Glutamatergic neuron (in vitro differentiated cells): ENCODE measurements at regions not wholly inside any gene's neighbourhood (a gene's known extent, or its start where the extent isn't known, plus 50 kb on each side); places are given as distances from the start of the nearest gene placed in this dataset.

Experiments
- DNase-seq: peaks from one replicate; pipeline ENCODE4 v3.0.0; 2022
- H3K27ac Mint-ChIP-seq: one replicate; pipeline ENCODE4 v1.8.0; 2020; ENCODE audit warnings: mild to moderate bottlenecking, mixed read lengths, inconsistent platforms; ENCODE audit not compliant: unreplicated experiment
- H3K27me3 Mint-ChIP-seq: one replicate; pipeline ENCODE4 v1.8.0; 2020; ENCODE audit warnings: mild to moderate bottlenecking, moderate library complexity, mixed read lengths, inconsistent platforms; ENCODE audit not compliant: unreplicated experiment
- H3K36me3 Mint-ChIP-seq: one replicate; pipeline ENCODE4 v1.8.0; 2020; ENCODE audit warnings: mild to moderate bottlenecking, mixed read lengths, inconsistent platforms; ENCODE audit not compliant: unreplicated experiment
- H3K4me1 Mint-ChIP-seq: one replicate; pipeline ENCODE4 v1.8.0; 2020; ENCODE audit warnings: mild to moderate bottlenecking, low read depth, mixed read lengths, inconsistent platforms; ENCODE audit not compliant: unreplicated experiment
- H3K4me3 Mint-ChIP-seq: one replicate; pipeline ENCODE4 v1.8.0; 2020; ENCODE audit warnings: mild to moderate bottlenecking, mixed read lengths, inconsistent platforms; ENCODE audit not compliant: unreplicated experiment
- H3K9me3 Mint-ChIP-seq: one replicate; pipeline ENCODE4 v1.8.0; 2020; ENCODE audit warnings: mild to moderate bottlenecking, moderate library complexity, mixed read lengths, inconsistent platforms; ENCODE audit not compliant: unreplicated experiment
- TF ChIP-seq, protein P1 (sequence below): fragments of 200-600 bp; sonication (generic); IDR thresholded peaks from one replicate; pipeline ENCODE4 v1.5.0; 2021; ENCODE audit not compliant: partially characterized antibody, unreplicated experiment

DNA sequence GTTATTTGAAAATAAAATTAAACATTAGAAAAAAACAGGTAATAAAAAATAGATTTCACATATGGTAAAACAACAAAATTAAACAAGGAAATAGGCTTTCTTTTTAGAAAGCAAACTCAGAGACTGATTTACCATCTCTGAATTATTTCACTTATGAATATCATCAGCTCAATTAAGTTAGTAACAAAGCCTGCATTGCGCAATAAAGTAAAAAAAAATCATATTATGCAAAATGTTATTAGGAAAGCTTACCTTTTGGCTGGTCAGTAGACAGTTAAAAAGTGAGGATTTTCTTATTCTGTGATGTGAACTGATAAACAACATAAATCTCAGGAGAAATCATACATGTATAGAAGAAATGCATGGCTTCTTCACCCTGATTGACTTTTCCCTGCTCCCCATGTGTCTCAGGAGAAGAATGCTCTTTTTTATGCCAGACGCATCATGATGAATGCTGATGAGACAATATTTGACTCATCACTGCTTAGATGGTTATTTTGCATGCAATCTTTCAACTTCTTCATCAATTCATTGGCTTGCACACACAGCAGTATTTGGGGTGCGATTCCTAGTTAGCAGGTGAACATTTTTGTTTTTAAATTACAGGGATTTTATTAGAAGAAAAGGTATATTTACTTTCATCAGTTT is 124.5 kb upstream of the USP15 start:
- H3K27me3 Mint-ChIP-seq = no peaks in the 10 kb centered on the region
- no peaks in the 10 kb centered on the region for H3K4me1 Mint-ChIP-seq
- TF ChIP-seq, protein P1, sequence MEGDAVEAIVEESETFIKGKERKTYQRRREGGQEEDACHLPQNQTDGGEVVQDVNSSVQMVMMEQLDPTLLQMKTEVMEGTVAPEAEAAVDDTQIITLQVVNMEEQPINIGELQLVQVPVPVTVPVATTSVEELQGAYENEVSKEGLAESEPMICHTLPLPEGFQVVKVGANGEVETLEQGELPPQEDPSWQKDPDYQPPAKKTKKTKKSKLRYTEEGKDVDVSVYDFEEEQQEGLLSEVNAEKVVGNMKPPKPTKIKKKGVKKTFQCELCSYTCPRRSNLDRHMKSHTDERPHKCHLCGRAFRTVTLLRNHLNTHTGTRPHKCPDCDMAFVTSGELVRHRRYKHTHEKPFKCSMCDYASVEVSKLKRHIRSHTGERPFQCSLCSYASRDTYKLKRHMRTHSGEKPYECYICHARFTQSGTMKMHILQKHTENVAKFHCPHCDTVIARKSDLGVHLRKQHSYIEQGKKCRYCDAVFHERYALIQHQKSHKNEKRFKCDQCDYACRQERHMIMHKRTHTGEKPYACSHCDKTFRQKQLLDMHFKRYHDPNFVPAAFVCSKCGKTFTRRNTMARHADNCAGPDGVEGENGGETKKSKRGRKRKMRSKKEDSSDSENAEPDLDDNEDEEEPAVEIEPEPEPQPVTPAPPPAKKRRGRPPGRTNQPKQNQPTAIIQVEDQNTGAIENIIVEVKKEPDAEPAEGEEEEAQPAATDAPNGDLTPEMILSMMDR = no peak
- no peaks in the 10 kb centered on the region for H3K36me3 Mint-ChIP-seq
- H3K4me3 Mint-ChIP-seq = no peak overlapping the region
- H3K9me3 Mint-ChIP-seq = no peaks in the 10 kb centered on the region
- no peak for DNase-seq
- no peak overlapping the region for H3K27ac Mint-ChIP-seq

DNA sequence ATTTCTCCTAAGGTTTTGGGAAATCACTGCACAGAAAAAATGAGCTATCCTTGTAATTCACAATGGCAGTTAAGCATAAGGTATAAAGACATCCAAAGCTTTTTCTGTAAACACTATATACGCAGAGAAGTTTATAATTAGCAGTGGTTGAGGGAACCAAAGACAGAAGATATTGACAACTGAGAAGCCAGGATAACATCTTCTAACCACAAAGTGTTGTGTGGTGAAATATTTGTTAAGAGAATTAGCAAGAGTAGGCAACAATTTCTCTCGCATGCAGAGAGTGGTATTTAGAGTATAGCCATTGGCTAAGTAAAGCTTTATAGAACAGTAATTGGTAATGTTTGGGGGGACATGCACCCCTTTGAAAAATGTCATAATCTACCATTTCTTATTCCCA is 123.7 kb upstream of the USP15 start:
- Mint-ChIP-seq H3K36me3 (no peaks in the 10 kb centered on the region), H3K27me3 (no peaks in the 10 kb centered on the region), H3K4me3 (no peak overlapping the region), H3K4me1 (no peaks in the 10 kb centered on the region), H3K9me3 (no peaks in the 10 kb centered on the region), H3K27ac (no peak overlapping the region)
- no peak for DNase-seq
- TF ChIP-seq, protein P1 = no peak

DNA sequence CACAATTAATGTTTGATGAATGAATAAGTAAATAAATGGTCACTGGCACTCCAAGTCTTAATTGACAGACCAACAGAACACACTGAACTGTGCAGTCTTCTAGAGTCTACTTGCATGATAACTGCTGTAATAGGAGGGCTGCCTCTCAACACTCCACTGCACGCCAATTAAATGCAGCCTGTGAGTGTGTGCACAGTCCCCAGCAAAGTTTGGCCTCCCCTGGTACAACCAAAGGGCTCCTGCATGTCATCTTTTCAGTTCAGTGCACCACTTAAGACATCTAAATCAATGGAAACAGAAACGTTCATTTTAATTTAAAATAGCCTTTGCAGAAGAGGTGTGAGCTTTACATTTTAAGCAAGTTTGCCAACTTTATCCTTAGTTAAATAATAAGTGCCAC is 121.7 kb upstream of the USP15 start:
- DNase-seq = no peak
- no peak overlapping the region for H3K4me3 Mint-ChIP-seq
- TF ChIP-seq, protein P1 = no peak
- no peaks in the 10 kb centered on the region for H3K4me1 Mint-ChIP-seq
- no peaks in the 10 kb centered on the region for H3K36me3 Mint-ChIP-seq
- H3K27me3 Mint-ChIP-seq = no peaks in the 10 kb centered on the region
- no peaks in the 10 kb centered on the region for H3K9me3 Mint-ChIP-seq
- no peak overlapping the region for H3K27ac Mint-ChIP-seq

DNA sequence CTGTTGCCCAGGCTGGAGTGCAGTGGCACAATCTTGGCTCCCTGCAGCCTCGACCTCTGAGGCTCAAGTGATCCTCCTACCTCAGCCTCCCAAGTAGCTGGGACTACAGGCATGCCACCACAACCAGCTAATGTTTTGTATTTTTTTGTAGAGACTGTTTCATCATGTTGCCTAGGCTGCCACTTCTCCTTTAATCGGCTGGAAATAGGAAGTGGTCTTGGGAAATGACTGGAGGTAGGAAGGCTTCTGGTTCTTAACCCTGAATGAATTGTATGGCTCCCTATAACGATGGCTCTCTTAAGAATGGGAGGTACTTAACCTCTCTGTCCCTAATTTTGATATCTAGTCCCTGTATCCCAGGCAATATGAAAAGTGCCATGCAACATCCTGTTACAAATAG is 113.9 kb upstream of the USP15 start:
- H3K9me3 Mint-ChIP-seq = no peaks in the 10 kb centered on the region
- H3K4me3 Mint-ChIP-seq = no peak overlapping the region
- no peaks in the 10 kb centered on the region for H3K36me3 Mint-ChIP-seq
- no peaks in the 10 kb centered on the region for H3K27me3 Mint-ChIP-seq
- DNase-seq = no peak
- TF ChIP-seq, protein P1 = no peak
- H3K27ac Mint-ChIP-seq = no peak overlapping the region
- H3K4me1 Mint-ChIP-seq = no peaks in the 10 kb centered on the region

DNA sequence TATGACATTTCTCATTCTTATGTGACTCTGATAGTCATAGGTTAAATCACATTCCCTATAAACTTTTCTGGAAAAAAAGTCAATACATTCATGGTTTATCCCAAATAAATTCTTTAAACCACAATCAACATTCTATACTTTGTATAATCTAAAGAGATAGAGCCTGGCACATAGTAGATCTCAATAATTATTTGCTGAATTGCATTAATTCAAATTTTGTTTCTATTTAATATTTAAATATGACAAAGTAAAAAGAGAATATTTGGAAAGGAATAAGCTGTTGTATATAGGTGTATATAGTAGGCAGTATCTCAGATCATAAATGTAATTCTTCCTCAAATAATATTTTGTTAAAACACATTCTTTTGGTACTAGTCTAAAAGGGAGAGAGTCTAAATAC is 102.2 kb upstream of the USP15 start:
- H3K36me3 Mint-ChIP-seq = no peaks in the 10 kb centered on the region
- no peak for DNase-seq
- no peak overlapping the region for H3K27ac Mint-ChIP-seq
- TF ChIP-seq, protein P1 = no peak
- no peaks in the 10 kb centered on the region for H3K9me3 Mint-ChIP-seq
- H3K4me3 Mint-ChIP-seq = no peak overlapping the region
- no peaks in the 10 kb centered on the region for H3K27me3 Mint-ChIP-seq
- no peaks in the 10 kb centered on the region for H3K4me1 Mint-ChIP-seq
